ENCODE measurements at regions not wholly inside any gene's neighbourhood (a gene's known extent, or its start where the extent isn't known, plus 50 kb on each side); places are given as distances from the start of the nearest gene placed in this dataset.
"Not testable (repeated sequence)": the region's sequence is repeated elsewhere in the genome, so short reads cannot be mapped to it uniquely, and the experiment has no call there.

DNA sequence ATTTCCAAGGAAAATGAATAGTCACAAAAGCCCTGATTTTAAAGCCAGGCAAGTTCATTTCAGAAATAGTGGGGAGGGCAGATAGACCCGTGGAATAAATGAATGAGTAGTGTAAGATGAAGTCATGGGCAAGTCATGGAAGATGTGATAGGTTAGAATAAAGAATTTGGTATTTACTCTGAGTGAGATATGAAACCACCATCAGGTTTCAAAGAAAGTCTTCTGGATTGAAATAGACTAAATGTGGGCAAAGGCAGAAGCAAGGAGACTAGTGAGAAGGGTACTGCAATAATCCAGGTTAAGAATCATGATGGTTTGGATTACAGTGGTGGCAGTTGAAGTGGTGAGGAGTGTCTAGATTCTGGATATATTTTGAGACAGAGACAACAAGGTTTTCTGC is 218.5 kb upstream of the AFF2 start:
- no peak overlapping the region for H3K4me3 ChIP-seq (ENCODE audit: low read length in 2 of 2)
- no peaks in the 10 kb centered on the region for H3K36me3 ChIP-seq (ENCODE audit: control insufficient read depth in 1 of 2, insufficient read depth in 2 of 2, low read length in 1 of 2)
- no peak for ATAC-seq (ENCODE audit: low FRiP score)
- H3K27me3 ChIP-seq (ENCODE audit: control insufficient read depth in 1 of 2, insufficient read depth in 2 of 2, low read length in 1 of 2) = no peaks in the 10 kb centered on the region
- H3K9me3 ChIP-seq (ENCODE audit: control insufficient read depth, low read length) = no peaks in the 10 kb centered on the region
- 33 to 36% methylated on average over 1 of the region's 1 CpG for WGBS, 2 donors
- no peaks in the 10 kb centered on the region for H3K4me1 ChIP-seq (ENCODE audit: control insufficient read depth in 1 of 2, insufficient read depth in 2 of 2, low read length in 2 of 2)
- no peak for DNase-seq
- H3K27ac ChIP-seq (ENCODE audit: low read depth in 1 of 2, low read length in 2 of 2) = no peak overlapping the region
- intact Hi-C loops (cut with DNase I) = no loop called here

DNA sequence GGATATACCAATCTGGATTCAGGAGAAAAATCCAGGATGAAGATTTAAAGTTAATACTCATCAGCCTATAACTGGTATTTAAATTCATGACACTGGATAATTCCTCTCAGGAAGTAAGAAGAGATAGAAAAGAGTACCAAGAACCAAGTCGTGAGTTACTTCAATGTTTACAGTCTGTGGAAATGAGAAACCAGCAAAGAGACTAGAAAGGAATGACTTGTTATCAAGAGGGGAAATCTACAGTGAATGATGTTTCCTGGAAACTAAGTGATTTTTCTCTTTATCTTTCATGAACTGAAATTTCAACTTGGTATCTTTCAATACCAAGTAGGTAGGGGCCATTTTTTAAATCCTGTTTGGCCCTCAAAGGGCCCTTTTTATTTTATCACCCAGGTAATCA is 217.9 kb upstream of the AFF2 start:
- no peak for ATAC-seq (ENCODE audit: low FRiP score)

DNA sequence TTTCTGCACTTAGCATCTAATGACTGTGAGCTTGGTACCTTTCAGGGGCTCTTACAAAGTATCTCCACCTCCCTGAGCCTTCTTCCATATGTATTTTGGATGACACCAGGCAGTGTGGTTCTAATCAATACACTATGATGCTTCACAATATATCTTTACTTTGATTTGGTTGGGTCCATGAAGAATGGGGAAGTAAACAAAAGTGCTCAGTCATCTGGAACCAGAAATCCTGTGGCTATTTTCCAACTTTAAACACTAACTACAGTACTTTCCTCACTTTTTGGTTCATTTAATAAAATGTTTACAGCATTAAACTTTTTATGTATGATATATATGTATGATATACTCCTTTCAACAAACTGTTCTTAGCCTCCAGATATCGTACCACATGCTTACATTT is 216.4 kb upstream of the AFF2 start:
- intact Hi-C loops (cut with DNase I) = no loop called here
- H3K4me3 ChIP-seq (ENCODE audit: low read length in 2 of 2) = no peak overlapping the region
- DNase-seq (no peak), ATAC-seq (ENCODE audit: low FRiP score) (no peak)
- no peaks in the 10 kb centered on the region for H3K9me3 ChIP-seq (ENCODE audit: control insufficient read depth, low read length)
- no peaks in the 10 kb centered on the region for H3K4me1 ChIP-seq (ENCODE audit: control insufficient read depth in 1 of 2, insufficient read depth in 2 of 2, low read length in 2 of 2)
- no peaks in the 10 kb centered on the region for H3K36me3 ChIP-seq (ENCODE audit: control insufficient read depth in 1 of 2, insufficient read depth in 2 of 2, low read length in 1 of 2)
- H3K27me3 ChIP-seq (ENCODE audit: control insufficient read depth in 1 of 2, insufficient read depth in 2 of 2, low read length in 1 of 2) = no peaks in the 10 kb centered on the region
- H3K27ac ChIP-seq (ENCODE audit: low read depth in 1 of 2, low read length in 2 of 2) = no peak overlapping the region
- 53 to 89% methylated on average over 1 of the region's 1 CpG for WGBS, 2 donors

More for the DNA sequence above, 217.9 kb upstream of the AFF2 start:
- DNase-seq = no peak
- Histone ChIP-seq H3K27ac (ENCODE audit: low read depth in 1 of 2, low read length in 2 of 2) (no peak overlapping the region), H3K9me3 (ENCODE audit: control insufficient read depth, low read length) (no peaks in the 10 kb centered on the region), H3K4me1 (ENCODE audit: control insufficient read depth in 1 of 2, insufficient read depth in 2 of 2, low read length in 2 of 2) (no peaks in the 10 kb centered on the region), H3K27me3 (ENCODE audit: control insufficient read depth in 1 of 2, insufficient read depth in 2 of 2, low read length in 1 of 2) (no peaks in the 10 kb centered on the region), H3K36me3 (ENCODE audit: control insufficient read depth in 1 of 2, insufficient read depth in 2 of 2, low read length in 1 of 2) (no peaks in the 10 kb centered on the region), H3K4me3 (ENCODE audit: low read length in 2 of 2) (no peak overlapping the region)
- intact Hi-C loops (cut with DNase I) = no loop called here
- 21 to 34% methylated on average over 1 of the region's 1 CpG for WGBS, 2 donors

DNA sequence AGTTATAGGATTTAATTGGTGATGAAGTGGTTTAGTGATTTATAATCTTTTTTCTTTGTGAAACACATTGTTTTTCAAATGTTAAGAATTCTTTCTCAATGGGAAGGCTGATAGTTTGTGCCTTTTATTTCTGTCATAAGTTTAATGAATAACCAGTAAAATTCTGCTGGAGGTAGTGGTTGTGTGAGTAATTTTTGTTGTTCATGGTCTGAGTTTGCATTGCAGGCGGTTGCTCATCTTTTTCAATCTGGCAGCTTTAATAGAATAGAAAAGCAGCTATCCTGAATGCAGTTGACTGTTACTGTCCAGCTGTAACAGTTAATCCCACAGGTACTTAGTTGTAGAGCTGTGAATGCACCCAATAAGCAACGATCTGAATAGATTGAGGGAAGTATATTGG is 215.6 kb upstream of the AFF2 start:
- Histone ChIP-seq H3K27me3 (ENCODE audit: control insufficient read depth in 1 of 2, insufficient read depth in 2 of 2, low read length in 1 of 2) (no peaks in the 10 kb centered on the region), H3K36me3 (ENCODE audit: control insufficient read depth in 1 of 2, insufficient read depth in 2 of 2, low read length in 1 of 2) (no peaks in the 10 kb centered on the region), H3K4me3 (ENCODE audit: low read length in 2 of 2) (no peak overlapping the region), H3K4me1 (ENCODE audit: control insufficient read depth in 1 of 2, insufficient read depth in 2 of 2, low read length in 2 of 2) (no peaks in the 10 kb centered on the region), H3K27ac (ENCODE audit: low read depth in 1 of 2, low read length in 2 of 2) (no peak overlapping the region), H3K9me3 (ENCODE audit: control insufficient read depth, low read length) (no peaks in the 10 kb centered on the region)
- 52 to 80% methylated on average over 2 of the region's 2 CpGs for WGBS, 2 donors
- intact Hi-C loops (cut with DNase I) = no loop called here
- DNase-seq (no peak), ATAC-seq (ENCODE audit: low FRiP score) (no peak)

DNA sequence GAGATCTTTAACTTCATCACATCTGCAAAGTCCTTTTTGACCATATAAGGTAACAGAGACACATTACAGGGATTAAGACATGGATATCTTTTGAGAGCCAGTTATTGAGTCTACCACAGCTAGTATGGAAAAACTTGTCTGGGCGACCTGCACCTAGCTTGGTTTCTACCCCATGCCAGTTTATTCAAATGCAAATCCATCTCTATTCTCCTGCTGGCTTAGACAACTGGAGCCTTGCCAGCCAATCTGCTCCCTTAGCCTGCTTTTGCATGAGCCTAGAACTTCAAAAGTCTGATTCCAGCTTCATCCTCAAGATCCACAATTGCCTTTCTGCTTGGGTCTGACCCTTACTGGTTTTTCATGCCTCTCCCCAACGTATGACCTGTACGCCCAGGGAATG is 212.0 kb upstream of the AFF2 start:
- DNase-seq (no peak), ATAC-seq (ENCODE audit: low FRiP score) (no peak)
- intact Hi-C loops (cut with DNase I) = no loop called here
- 71 to 87% methylated on average over 3 of the region's 3 CpGs for WGBS, 2 donors
- Histone ChIP-seq H3K4me3 (ENCODE audit: low read length in 2 of 2) (no peak overlapping the region), H3K36me3 (ENCODE audit: control insufficient read depth in 1 of 2, insufficient read depth in 2 of 2, low read length in 1 of 2) (no peaks in the 10 kb centered on the region), H3K27me3 (ENCODE audit: control insufficient read depth in 1 of 2, insufficient read depth in 2 of 2, low read length in 1 of 2) (no peaks in the 10 kb centered on the region), H3K4me1 (ENCODE audit: control insufficient read depth in 1 of 2, insufficient read depth in 2 of 2, low read length in 2 of 2) (no peaks in the 10 kb centered on the region), H3K9me3 (ENCODE audit: control insufficient read depth, low read length) (no peaks in the 10 kb centered on the region), H3K27ac (ENCODE audit: low read depth in 1 of 2, low read length in 2 of 2) (no peak overlapping the region)

DNA sequence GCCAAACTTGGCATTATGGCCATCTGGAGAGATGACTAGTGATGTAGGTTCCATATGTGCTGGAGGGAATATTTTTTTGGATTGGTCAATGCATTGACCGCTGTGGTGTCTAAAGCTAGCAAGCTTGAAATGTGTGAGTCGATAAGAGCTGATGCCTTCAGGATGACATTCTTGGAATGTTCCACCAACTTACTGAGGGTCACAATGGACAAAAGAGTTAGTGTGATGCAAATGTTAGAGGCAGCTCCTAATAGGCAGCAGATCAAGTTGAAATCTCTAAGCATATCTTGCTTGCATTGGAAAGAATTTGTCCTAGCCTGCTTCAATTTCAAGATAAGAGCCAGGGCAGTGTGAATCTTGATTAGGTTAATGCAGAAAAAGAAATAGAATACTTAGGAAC is 210.4 kb upstream of the AFF2 start:
- no peak overlapping the region for H3K4me3 ChIP-seq (ENCODE audit: low read length in 2 of 2)
- no peaks in the 10 kb centered on the region for H3K4me1 ChIP-seq (ENCODE audit: control insufficient read depth in 1 of 2, insufficient read depth in 2 of 2, low read length in 2 of 2)
- no peaks in the 10 kb centered on the region for H3K9me3 ChIP-seq (ENCODE audit: control insufficient read depth, low read length)
- 82 to 88% methylated on average over 2 of the region's 2 CpGs for WGBS, 2 donors
- H3K36me3 ChIP-seq (ENCODE audit: control insufficient read depth in 1 of 2, insufficient read depth in 2 of 2, low read length in 1 of 2) = no peaks in the 10 kb centered on the region
- no peak for DNase-seq
- no peak for ATAC-seq (ENCODE audit: low FRiP score)
- intact Hi-C loops (cut with DNase I) = no loop called here
- H3K27ac ChIP-seq (ENCODE audit: low read depth in 1 of 2, low read length in 2 of 2) = no peak overlapping the region
- H3K27me3 ChIP-seq (ENCODE audit: control insufficient read depth in 1 of 2, insufficient read depth in 2 of 2, low read length in 1 of 2) = no peaks in the 10 kb centered on the region

DNA sequence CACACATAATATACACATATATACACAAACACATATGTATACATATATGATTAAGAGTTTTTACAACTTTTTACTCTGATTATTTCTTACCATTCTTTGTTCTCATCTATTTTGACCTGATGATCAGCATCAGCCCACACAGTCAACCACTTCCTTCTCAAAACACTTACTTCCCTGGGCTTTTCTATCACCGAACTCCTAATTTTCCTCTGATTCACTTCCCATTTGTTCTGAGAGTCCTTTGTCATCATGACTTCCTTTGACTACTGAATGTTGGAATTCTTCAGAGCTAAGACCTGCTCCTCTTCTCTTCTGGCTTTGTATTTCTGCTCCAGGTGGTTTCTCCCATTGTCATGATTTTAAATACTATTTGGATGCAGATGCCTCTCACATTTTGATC is 209.5 kb upstream of the AFF2 start:
- no peak for DNase-seq
- intact Hi-C loops (cut with DNase I) = no loop called here
- 77% methylated on average over 1 of the region's 1 CpG for WGBS, 2 donors

DNA sequence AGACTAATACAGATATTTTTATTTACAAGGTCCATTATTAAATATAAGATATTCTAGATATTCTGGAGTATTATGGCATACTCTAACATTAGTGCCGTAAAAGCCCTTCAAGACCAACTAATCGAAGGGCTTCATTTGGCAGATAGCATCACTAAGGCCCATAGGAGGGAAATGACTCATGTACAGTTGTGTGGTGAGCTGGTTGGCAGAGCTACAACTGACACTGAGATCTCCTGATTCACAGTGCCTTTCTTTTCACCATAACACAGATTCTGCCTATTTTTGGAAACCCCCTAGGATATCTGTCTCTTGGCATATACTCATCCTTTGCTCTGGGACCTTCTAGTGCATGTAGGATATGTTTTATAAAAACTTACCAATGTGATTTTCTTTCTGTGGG is 201.7 kb upstream of the AFF2 start:
- WGBS, 2 donors = 91 to 96% methylated on average over 2 of the region's 2 CpGs
- intact Hi-C loops (cut with DNase I) = no loop called here
- no peak for ATAC-seq (ENCODE audit: low FRiP score)

More for the DNA sequence above, 209.5 kb upstream of the AFF2 start:
- no peak for ATAC-seq (ENCODE audit: low FRiP score)
- no peak overlapping the region for H3K27ac ChIP-seq (ENCODE audit: low read depth in 1 of 2, low read length in 2 of 2)
- no peaks in the 10 kb centered on the region for H3K9me3 ChIP-seq (ENCODE audit: control insufficient read depth, low read length)
- H3K4me3 ChIP-seq (ENCODE audit: low read length in 2 of 2) = no peak overlapping the region
- no peaks in the 10 kb centered on the region for H3K27me3 ChIP-seq (ENCODE audit: control insufficient read depth in 1 of 2, insufficient read depth in 2 of 2, low read length in 1 of 2)
- no peaks in the 10 kb centered on the region for H3K4me1 ChIP-seq (ENCODE audit: control insufficient read depth in 1 of 2, insufficient read depth in 2 of 2, low read length in 2 of 2)
- no peaks in the 10 kb centered on the region for H3K36me3 ChIP-seq (ENCODE audit: control insufficient read depth in 1 of 2, insufficient read depth in 2 of 2, low read length in 1 of 2)

DNA sequence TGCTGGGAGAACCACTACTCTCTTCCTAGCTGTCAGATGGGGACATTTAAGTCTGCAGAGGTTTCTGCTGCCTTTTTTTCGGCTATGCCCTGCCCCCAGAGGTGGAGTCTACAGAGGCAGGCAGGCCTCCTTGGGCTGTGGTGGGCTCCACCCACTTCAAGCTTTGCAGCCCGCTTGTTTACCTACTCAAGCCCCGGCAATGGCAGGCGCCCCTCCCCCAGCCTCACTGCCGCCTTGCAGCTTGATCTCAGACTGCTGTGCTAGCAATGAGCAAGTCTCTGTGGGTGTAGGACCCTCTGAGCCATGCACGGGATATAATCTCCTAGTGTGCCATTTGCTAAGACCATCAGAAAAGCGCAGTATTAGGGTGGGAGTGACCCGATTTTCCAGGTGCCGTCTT is 195.2 kb upstream of the AFF2 start:
- H3K27ac ChIP-seq (ENCODE audit: low read depth in 1 of 2, low read length in 2 of 2); intact Hi-C loops (cut with DNase I); H3K4me3 ChIP-seq (ENCODE audit: low read length in 2 of 2); H3K36me3 ChIP-seq (ENCODE audit: control insufficient read depth in 1 of 2, insufficient read depth in 2 of 2, low read length in 1 of 2); ATAC-seq (ENCODE audit: low FRiP score); H3K27me3 ChIP-seq (ENCODE audit: control insufficient read depth in 1 of 2, insufficient read depth in 2 of 2, low read length in 1 of 2); DNase-seq; H3K9me3 ChIP-seq (ENCODE audit: control insufficient read depth, low read length); H3K4me1 ChIP-seq (ENCODE audit: control insufficient read depth in 1 of 2, insufficient read depth in 2 of 2, low read length in 2 of 2): not testable (repeated sequence)
- 91 to 92% methylated on average over 9 of the region's 9 CpGs for WGBS, 2 donors

More for the DNA sequence above, 201.7 kb upstream of the AFF2 start:
- Histone ChIP-seq H3K27ac (ENCODE audit: low read depth in 1 of 2, low read length in 2 of 2) (no peak overlapping the region), H3K9me3 (ENCODE audit: control insufficient read depth, low read length) (no peaks in the 10 kb centered on the region), H3K4me1 (ENCODE audit: control insufficient read depth in 1 of 2, insufficient read depth in 2 of 2, low read length in 2 of 2) (no peaks in the 10 kb centered on the region), H3K36me3 (ENCODE audit: control insufficient read depth in 1 of 2, insufficient read depth in 2 of 2, low read length in 1 of 2) (no peaks in the 10 kb centered on the region), H3K4me3 (ENCODE audit: low read length in 2 of 2) (no peak overlapping the region), H3K27me3 (ENCODE audit: control insufficient read depth in 1 of 2, insufficient read depth in 2 of 2, low read length in 1 of 2) (no peaks in the 10 kb centered on the region)
- no peak for DNase-seq
